Central memory CD8-positive, alpha-beta T cell (primary cell): ENCODE measurements at regions not wholly inside any gene's neighbourhood (a gene's known extent, or its start where the extent isn't known, plus 50 kb on each side); places are given as distances from the start of the nearest gene placed in this dataset.

ENCODE experiments used
- ATAC-seq: fragments of 150-1000 bp; cut with Tn5 transposase; replicated peaks from 2 replicates; pipeline ENCODE4 v1.10.0; 2022; ENCODE audit warnings: mild to moderate bottlenecking, moderate FRiP score, moderate number of reproducible peaks; ENCODE audit not compliant: poor library complexity, severe bottlenecking; ENCODE audit errors: extremely low read depth
- DNase-seq, 2 donors: peaks; one replicate each; pipeline ENCODE4 v3.0.0; 2021; ENCODE audit warnings: low spot score in 2 of 2
- H3K27ac Mint-ChIP-seq: one replicate; pipeline ENCODE4 v1.8.0; 2022; ENCODE audit warnings: low read depth, mild to moderate bottlenecking, moderate library complexity, mixed read lengths
- H3K27me3 Mint-ChIP-seq: one replicate; pipeline ENCODE4 v1.8.0; 2022; ENCODE audit warnings: mixed read lengths
- H3K36me3 Mint-ChIP-seq: one replicate; pipeline ENCODE4 v1.8.0; 2022; ENCODE audit warnings: mild to moderate bottlenecking, moderate library complexity, mixed read lengths; ENCODE audit not compliant: insufficient read depth
- H3K4me1 Mint-ChIP-seq: one replicate; pipeline ENCODE4 v1.8.0; 2022; ENCODE audit warnings: mixed read lengths
- H3K4me3 Mint-ChIP-seq: one replicate; pipeline ENCODE4 v1.8.0; 2022; ENCODE audit warnings: mild to moderate bottlenecking, moderate library complexity, mixed read lengths
- H3K9me3 Mint-ChIP-seq: one replicate; pipeline ENCODE4 v1.8.0; 2022; ENCODE audit warnings: mixed read lengths

GRCh38 chr4:187064033-187064432 is 340.4 kb upstream of the FAT1 start:
- Mint-ChIP-seq H3K27me3 (no peaks in the 10 kb centered on the region), H3K27ac (no peak overlapping the region), H3K36me3 (peaks cover 2% of the 10 kb centered on the region), H3K4me1 (no peaks in the 10 kb centered on the region), H3K9me3 (no peaks in the 10 kb centered on the region), H3K4me3 (no peak overlapping the region)
- ATAC-seq (no peak), DNase-seq (no peak)

- Mint-ChIP-seq H3K4me1 (no peaks in the 10 kb centered on the region), H3K4me3 (no peak overlapping the region), H3K9me3 (no peaks in the 10 kb centered on the region), H3K27me3 (no peaks in the 10 kb centered on the region), H3K36me3 (peaks cover 2% of the 10 kb centered on the region), H3K27ac (no peak overlapping the region)
- no peak for ATAC-seq
- DNase-seq: no peak
Measured at GRCh38 chr4:187065396-187065795, 341.7 kb upstream of the FAT1 start.

- H3K4me3 Mint-ChIP-seq: no peak overlapping the region
- H3K9me3 Mint-ChIP-seq: no peaks in the 10 kb centered on the region
- no peaks in the 10 kb centered on the region for H3K27me3 Mint-ChIP-seq
- ATAC-seq (no peak), DNase-seq (no peak)
- H3K4me1 Mint-ChIP-seq: no peaks in the 10 kb centered on the region
- H3K27ac Mint-ChIP-seq: no peak overlapping the region
- H3K36me3 Mint-ChIP-seq: peaks cover 1% of the 10 kb centered on the region
Measured at GRCh38 chr4:187065806-187066205, 342.1 kb upstream of the FAT1 start.

GRCh38 chr4:187069398-187069797 is 345.7 kb upstream of the FAT1 start:
- no peak overlapping the region for H3K27ac Mint-ChIP-seq
- no peaks in the 10 kb centered on the region for H3K27me3 Mint-ChIP-seq
- ATAC-seq (no peak), DNase-seq (no peak)
- H3K4me1 Mint-ChIP-seq: no peaks in the 10 kb centered on the region
- peaks cover 7% of the 10 kb centered on the region for H3K9me3 Mint-ChIP-seq
- no peaks in the 10 kb centered on the region for H3K36me3 Mint-ChIP-seq
- H3K4me3 Mint-ChIP-seq: no peak overlapping the region

GRCh38 chr4:187070158-187070557 is 346.5 kb upstream of the FAT1 start:
- ATAC-seq (no peak), DNase-seq (no peak)
- H3K4me1 Mint-ChIP-seq: no peaks in the 10 kb centered on the region

GRCh38 chr4:187070740-187071139 is 347.1 kb upstream of the FAT1 start:
- Mint-ChIP-seq H3K27ac (no peak overlapping the region), H3K4me1 (no peaks in the 10 kb centered on the region), H3K36me3 (no peaks in the 10 kb centered on the region), H3K27me3 (no peaks in the 10 kb centered on the region), H3K4me3 (no peak overlapping the region), H3K9me3 (peaks cover 15% of the 10 kb centered on the region)
- DNase-seq (no peak), ATAC-seq (no peak)

More at GRCh38 chr4:187070158-187070557, 346.5 kb upstream of the FAT1 start:
- no peak overlapping the region for H3K4me3 Mint-ChIP-seq
- no peaks in the 10 kb centered on the region for H3K27me3 Mint-ChIP-seq
- no peaks in the 10 kb centered on the region for H3K36me3 Mint-ChIP-seq
- H3K27ac Mint-ChIP-seq: no peak overlapping the region
- H3K9me3 Mint-ChIP-seq: peaks cover 14% of the 10 kb centered on the region

GRCh38 chr4:187071946-187072600 is 348.4 kb upstream of the FAT1 start:
- no peak overlapping the region for H3K4me3 Mint-ChIP-seq
- H3K27ac Mint-ChIP-seq: no peak overlapping the region
- ATAC-seq: no peak
- DNase-seq: no peak
- H3K36me3 Mint-ChIP-seq: no peaks in the 10 kb centered on the region
- no peaks in the 10 kb centered on the region for H3K4me1 Mint-ChIP-seq
- no peaks in the 10 kb centered on the region for H3K27me3 Mint-ChIP-seq
- H3K9me3 Mint-ChIP-seq: peaks cover 15% of the 10 kb centered on the region

- Mint-ChIP-seq H3K4me1 (no peaks in the 10 kb centered on the region), H3K27me3 (no peaks in the 10 kb centered on the region), H3K27ac (no peak overlapping the region), H3K4me3 (no peak overlapping the region), H3K9me3 (peaks cover 25% of the 10 kb centered on the region), H3K36me3 (no peaks in the 10 kb centered on the region)
- DNase-seq: no peak
- no peak for ATAC-seq
Measured at GRCh38 chr4:187073820-187074219, 350.2 kb upstream of the FAT1 start.

- DNase-seq: no peak
- Mint-ChIP-seq H3K4me1 (no peaks in the 10 kb centered on the region), H3K27ac (no peak overlapping the region), H3K9me3 (peaks cover 27% of the 10 kb centered on the region), H3K4me3 (no peak overlapping the region), H3K36me3 (no peaks in the 10 kb centered on the region), H3K27me3 (no peaks in the 10 kb centered on the region)
- ATAC-seq: no peak
Measured at GRCh38 chr4:187075514-187075913, 351.9 kb upstream of the FAT1 start.

- no peak overlapping the region for H3K27ac Mint-ChIP-seq
- DNase-seq: no peak
- no peak overlapping the region for H3K4me3 Mint-ChIP-seq
- no peak for ATAC-seq
- no peaks in the 10 kb centered on the region for H3K36me3 Mint-ChIP-seq
- peaks cover 27% of the 10 kb centered on the region for H3K9me3 Mint-ChIP-seq
- H3K27me3 Mint-ChIP-seq: no peaks in the 10 kb centered on the region
- H3K4me1 Mint-ChIP-seq: no peaks in the 10 kb centered on the region
Measured at GRCh38 chr4:187077744-187078401, 354.2 kb upstream of the FAT1 start.

GRCh38 chr4:187084701-187085100 is 361.0 kb upstream of the FAT1 start:
- H3K4me1 Mint-ChIP-seq: no peaks in the 10 kb centered on the region
- H3K27me3 Mint-ChIP-seq: no peaks in the 10 kb centered on the region
- no peaks in the 10 kb centered on the region for H3K36me3 Mint-ChIP-seq
- H3K27ac Mint-ChIP-seq: no peak overlapping the region
- H3K4me3 Mint-ChIP-seq: no peak overlapping the region
- ATAC-seq: no peak
- peaks cover 5% of the 10 kb centered on the region for H3K9me3 Mint-ChIP-seq
- no peak for DNase-seq

GRCh38 chr4:187085339-187085738 is 361.7 kb upstream of the FAT1 start:
- H3K27ac Mint-ChIP-seq: no peak overlapping the region
- ATAC-seq: no peak
- DNase-seq: no peak

GRCh38 chr4:187086151-187086550 is 362.5 kb upstream of the FAT1 start:
- Mint-ChIP-seq H3K27me3 (no peaks in the 10 kb centered on the region), H3K4me1 (no peaks in the 10 kb centered on the region), H3K36me3 (no peaks in the 10 kb centered on the region), H3K4me3 (no peak overlapping the region), H3K27ac (no peak overlapping the region), H3K9me3 (peaks cover 5% of the 10 kb centered on the region)
- ATAC-seq: no peak
- no peak for DNase-seq

More at GRCh38 chr4:187085339-187085738, 361.7 kb upstream of the FAT1 start:
- H3K36me3 Mint-ChIP-seq: no peaks in the 10 kb centered on the region
- H3K9me3 Mint-ChIP-seq: peaks cover 5% of the 10 kb centered on the region
- H3K4me1 Mint-ChIP-seq: no peaks in the 10 kb centered on the region
- no peaks in the 10 kb centered on the region for H3K27me3 Mint-ChIP-seq
- H3K4me3 Mint-ChIP-seq: no peak overlapping the region
